Activated CD8-positive, alpha-beta memory T cell treated with anti-CD3 and anti-CD28 coated beads, Interleukin-2, amount 50 U/mL, for 4 hours (primary cell): ENCODE measurements at regions not wholly inside any gene's neighbourhood (a gene's known extent, or its start where the extent isn't known, plus 50 kb on each side); places are given as distances from the start of the nearest gene placed in this dataset.

Experiments used
- DNase-seq: peaks from one replicate; pipeline ENCODE4 v3.0.0-alpha.2; 2020

DNA sequence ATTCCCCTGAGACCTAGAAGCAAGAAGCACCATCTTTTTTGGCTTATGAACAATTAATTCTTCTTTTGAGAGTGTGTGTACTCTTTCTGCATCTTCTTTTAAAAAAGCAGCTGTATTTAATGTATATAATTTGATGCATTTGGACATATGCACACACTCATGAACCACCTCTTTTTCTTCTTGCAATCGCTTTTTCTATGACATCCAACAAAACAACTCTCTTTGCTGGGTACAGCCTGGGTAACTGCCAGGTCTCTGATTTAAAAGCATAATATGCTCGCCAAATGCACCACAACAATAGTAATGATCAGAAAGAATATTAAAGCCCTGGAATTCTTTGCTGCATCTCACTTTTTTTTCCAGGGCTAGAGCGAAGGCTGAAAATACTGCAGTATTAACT, 97.3 kb downstream of the HAPSTR1 start:
- no peak for DNase-seq

DNA sequence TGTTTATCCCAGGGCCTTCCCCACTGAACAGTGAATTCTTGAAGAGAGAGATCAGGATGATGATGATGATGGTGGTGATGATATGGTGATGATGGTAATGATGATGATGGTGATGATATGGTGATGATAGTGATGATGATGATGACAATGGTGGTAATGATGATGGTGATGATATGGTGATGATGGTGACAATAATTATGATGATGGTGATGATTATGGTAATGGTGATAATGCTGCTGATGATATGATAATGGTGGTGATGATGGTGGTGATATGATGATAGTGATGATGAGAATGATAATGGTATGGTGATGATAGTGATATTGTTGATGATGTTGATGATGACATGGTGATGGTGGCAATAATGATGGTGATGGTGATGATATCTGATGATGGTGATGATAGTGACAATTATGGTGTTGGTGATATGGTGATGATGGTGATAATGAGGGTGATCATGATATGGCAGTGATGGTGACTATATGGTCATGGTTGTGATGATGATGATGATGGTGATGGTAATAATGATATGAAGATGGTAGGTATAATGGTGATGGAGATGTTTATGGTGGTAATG, 99.9 kb downstream of the HAPSTR1 start:
- no peak for DNase-seq

DNA sequence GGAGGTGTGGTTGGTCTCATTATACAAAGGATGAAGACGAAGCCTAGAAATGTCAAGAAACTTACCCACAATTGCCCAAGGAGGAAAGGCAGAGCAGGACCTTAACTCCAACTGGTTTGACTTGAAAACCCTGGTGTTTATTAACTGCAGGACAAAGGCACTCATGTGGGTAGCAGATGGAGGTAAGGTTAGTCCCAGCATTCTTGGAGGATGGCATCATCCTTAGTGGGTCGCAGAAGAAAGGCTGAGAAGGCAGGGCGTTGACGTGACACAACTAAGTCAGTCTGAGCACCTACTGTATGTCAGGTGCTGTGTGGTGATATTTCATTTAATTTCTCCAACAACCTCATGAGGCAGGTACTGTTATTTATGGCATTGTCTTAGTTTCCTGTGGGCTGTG, 101.3 kb downstream of the HAPSTR1 start:
- no peak for DNase-seq

DNA sequence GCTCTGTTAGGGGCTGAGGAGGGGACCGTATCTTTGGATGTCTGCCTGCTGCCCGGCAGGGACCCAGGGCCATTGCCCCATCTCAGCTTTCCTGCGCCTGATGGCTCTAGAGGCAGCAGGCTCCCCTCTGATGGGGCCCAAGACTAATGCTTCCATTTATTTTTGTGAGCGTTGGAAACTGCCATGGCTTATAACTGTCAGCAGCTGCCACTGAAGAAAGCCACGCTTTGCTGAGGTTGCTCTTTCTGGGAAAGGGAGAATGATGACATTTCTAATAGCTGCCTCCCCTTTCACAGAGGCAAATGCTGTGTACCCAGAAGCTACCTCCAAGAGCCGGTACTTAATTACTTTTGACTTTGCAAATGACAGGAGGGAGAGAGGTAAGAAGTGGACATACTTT, 103.8 kb downstream of the HAPSTR1 start:
- no peak for DNase-seq

DNA sequence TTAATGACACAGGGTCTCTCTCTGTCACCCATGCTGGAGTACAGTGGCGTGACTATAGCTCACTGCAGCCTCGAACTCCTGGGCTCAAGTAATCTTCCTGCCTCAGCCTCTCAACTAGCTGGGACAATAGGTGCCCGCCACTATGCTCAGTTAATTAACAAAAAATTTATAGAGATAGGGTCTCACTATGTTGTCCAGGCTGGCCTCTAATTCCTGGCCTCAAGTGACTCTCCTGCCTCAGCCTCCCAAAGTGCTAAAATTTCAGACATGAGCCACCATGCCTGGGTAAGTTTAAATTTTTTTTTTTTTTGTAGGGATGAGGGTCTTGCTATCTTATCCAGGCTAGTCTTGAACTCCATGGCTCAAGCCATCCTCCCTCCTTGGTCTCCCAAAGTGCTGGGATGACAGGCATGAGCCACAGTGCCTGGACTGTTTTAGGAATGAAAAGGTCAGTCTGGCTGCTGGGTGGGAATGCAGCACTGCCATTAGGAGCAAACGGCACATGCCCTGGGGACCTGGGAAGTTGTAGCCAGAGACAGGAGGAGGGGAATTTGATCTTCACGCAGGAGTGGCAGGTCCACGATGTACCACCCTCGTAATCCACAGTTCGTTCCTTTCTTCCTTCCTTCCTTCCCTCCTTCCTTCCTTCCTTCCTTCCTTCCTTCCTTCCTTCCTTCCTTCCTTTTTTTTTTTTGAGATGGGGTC, 106.7 kb downstream of the HAPSTR1 start:
- no peak for DNase-seq

DNA sequence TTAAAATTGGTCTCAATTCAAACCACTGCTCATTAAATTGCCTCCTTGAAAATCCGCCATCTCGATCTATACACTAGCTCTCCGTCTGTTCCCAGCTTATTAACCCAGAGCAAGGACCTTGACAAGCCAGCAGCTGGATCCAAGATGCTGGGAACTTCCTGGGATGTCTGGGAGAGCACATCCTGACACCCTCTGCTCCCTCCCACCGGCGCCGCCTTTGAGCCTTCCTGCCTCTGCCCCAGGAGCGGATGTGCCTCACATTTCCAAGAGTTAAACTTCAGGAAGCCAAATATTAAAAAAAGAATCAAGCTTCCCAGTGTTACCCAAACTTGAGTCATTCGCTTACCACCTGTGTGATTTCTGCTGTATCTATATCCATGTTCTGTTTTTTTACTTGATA, 107.9 kb downstream of the HAPSTR1 start:
- DNase-seq, result no peak

DNA sequence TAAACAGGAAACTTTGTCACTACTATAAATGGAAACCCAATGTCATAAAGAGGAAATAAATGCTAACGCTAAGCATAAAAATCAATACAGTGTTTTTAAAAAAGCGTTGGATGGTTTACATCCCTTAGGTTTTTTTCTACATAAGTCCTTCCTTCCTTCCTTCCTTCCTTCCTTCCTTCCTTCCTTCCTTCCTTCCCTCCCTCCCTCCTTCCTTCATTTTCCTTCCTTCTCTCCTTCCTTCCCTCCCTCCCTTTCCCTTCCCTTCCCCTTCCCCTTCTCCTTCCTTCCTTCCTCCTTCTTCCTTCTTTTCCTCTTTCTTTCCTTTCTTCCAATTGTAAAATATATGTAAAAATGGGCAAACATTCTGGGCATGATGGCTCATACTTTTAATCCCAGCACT, 108.3 kb downstream of the HAPSTR1 start:
- no peak for DNase-seq

DNA sequence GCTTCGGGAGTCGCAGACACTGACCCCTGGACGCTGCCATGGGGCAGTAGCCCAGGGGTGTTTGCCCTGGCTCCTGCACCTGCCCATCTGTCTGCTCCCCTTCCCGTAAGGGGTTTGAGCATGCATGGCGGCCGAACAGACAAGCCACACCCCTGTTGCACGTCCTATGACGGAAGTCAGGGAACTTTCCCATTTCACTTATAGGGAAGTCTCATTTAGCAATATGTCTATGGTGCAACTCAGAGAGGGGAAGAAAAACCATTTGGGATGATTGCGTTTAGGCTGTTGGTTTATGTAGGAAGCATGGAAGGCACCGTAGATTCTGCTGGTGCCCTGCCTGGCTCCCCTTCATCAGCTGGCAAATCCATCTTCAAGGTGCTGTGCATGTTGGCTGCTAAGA, 112.5 kb downstream of the HAPSTR1 start:
- DNase-seq, result no peak

DNA sequence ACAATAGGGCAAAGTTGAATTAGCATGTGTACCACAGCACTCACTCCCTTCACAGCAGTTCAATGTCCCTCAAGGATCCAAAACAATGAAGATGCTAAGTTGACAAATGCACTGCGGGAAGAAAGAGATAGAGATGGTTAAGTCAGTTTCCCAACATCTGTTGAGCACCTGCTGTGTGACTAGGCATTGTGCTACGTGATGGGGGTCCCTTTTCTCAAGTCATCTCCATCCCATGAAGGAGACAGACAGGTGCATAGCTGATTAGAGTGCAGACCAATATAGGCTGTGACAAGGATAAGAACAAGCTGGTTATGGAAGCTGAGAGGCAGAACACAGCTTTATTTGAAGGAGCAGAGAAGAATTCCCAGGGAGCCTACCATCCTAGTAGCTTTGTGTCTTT, 114.2 kb downstream of the HAPSTR1 start:
- no peak for DNase-seq

DNA sequence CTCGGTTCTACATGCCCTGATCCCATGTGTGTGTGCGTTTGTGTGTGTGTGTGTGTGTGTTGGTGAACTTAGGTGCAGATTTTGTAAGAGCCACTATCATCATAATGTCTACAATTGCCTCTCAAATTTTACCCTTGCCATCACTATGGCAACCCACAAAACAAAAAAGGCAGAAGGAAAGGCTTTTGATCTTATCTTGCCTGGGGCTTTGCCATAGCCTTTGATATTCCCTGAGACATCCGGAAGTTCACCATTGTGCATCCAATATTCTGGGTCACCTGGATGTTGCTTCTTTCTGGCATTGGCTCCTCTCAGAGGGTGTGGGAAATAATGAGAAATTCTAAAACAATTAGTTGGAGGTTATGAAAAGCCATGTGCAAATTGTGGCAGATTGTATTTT, 114.7 kb downstream of the HAPSTR1 start:
- DNase-seq, result no peak

DNA sequence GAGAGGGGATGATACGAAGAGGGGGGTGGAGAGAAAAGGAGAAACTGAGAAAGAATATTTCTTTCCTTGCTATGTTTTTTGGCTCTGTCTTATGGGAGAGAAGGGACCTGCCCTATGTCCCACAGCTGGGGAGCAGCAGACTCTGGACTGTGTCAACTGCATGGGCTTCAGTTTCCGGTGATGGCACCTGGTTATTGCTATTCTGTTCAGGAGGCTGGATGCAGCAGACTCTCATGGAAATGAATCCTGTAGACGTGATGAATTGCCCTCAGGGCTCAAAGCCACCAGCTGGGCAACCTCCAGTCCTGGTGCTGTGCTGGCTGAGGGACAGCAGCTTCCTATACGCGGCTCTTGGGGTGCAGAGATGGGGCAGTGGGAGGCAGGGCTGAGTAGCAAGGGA, 121.2 kb downstream of the HAPSTR1 start:
- no peak for DNase-seq

DNA sequence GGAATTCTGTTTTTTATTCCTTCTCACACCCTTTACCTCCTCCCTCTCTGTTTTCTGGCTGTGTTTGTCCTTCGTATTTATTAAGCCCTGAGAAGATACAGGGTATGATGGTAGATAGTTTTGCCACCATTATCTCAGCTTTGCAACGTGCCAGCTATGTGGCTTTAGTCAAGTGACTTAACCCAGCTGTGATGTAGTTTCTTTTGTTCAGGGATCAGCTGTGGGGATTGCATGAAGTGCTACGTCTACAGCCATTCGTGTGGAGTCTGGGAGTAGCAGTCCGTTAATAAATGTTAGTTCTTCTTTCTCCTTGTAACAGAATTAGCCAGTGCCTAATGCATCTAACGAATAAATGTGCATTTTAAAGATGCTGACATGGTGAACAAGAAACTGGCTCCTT, 128.4 kb downstream of the HAPSTR1 start:
- no peak for DNase-seq

DNA sequence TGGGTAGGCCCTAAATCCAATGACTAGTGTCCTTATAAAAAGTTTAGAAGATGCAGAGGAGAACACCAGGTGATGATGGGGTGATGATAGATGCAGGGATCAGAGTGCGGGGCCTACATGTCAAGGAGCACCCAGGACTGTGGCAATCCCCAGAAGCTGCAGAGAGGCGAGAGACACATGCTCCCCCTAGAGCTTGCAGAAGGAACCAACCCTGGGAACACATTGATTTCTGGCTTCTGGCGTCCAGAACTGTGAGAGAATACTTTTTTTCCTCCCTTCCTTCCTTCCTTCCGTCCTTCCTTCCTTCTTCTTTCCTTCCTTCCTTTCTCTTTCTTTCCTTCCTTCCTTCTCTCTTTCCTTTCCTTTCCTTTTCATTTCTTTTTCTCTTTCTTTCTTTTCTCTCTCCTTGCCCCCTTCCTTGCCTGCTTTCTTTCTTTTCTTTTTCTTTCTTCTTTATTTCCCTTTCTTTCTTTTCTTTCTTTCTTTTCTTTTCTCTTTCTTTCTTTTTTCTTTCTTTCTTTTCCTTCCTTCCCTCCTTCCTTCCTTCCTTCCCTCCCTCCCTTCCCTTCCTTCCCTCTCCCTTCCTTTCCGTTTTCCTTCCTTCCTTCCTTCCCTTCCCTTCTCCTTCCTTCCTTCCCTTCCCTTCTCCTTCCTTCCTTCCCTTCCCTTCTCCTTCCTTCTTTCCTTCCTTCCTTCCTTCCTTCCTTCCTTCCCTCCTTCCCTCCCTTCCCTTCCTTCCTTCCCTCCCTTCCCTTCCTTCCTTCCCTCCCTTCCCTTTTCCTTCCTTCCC, 134.3 kb downstream of the HAPSTR1 start:
- no peak for DNase-seq

DNA sequence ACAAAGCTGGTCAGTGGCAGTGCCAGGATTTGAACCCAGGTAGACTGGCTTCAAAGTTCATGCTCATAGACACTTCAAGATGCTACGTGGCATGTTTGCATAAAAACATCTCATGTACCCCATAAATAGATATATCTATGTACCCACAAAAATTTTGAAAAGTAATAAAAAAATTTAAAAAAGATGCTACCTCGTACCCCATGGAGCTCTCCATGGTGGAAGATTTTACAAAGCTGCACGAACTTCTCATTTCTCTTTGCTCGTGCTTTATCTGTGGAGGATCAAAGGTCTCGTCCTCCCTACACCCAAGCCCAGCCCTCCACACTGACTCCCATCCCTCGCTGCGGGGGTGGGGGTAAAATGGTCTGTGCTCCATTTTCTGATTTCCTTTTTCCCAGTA, 135.5 kb downstream of the HAPSTR1 start:
- no peak for DNase-seq

DNA sequence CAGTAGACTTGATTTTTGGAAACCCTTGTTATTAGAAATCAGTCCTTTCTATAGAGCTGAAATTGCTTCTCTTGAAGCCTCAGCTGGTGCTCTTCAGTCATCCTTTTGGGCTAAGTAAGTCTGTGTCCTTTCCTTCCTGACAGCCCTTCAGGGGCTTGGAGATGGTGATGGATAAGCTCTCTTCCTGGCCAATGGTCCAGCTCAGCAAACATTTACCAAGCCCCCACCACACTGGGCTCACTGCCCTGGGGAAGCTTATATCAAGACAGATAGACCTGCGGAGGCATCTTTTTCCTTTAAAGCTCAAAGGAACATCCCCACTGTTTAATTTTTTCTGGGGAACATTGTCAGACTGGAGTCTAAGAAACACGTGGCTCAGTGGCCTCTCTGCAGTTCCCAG, 139.6 kb downstream of the HAPSTR1 start:
- DNase-seq, result no peak

DNA sequence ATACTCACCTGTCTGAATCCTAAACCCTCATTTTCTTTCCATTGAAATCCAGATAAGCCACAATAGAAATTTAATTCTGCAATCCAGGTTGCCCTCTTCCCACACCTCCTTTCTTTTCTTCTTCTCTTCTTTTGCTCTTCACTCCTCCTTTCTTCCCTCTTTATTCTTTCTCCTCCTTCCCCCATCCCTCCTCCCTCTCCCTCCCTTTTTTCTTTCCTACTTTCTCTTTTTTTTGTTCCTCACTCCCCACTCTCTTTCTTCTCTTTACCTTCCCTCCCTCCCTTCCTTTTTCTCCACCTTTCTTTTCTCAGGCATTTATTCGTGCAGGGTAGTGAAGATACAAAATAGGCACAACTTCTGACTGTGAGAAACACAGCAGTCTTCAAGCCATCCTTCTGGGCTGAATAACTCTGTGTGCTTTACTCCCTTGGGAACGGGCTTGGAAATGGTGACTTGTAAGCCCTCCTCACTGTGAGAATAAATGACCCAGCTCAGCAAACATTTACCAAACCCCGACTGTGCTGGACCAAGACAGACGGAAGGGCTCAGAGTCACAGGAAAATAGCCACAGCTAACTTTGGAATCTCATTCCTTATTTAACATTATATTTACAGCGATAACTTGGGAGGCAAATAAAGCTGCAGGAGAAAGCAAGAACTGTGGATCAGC, 140.8 kb downstream of the HAPSTR1 start:
- no peak for DNase-seq

DNA sequence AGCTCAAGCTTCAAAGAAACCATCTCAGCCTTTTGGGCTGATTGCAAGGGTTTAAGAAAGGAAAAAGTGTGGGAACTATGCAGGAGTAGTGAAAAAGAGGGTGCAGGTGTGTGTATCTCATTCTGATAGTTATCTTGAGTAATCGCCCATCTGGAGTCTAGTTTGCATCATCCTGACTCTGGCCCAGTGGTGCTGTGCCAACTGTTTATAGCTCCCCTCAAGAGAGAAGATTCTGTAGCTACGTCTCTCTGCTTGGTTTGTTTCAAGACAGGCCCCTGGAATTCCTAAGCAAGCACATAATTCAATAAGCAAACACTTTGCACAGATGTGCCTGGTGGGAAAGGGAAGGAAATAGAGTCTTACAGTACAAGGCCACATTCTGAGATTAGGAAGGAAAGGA, 144.4 kb downstream of the HAPSTR1 start:
- DNase-seq, result no peak

DNA sequence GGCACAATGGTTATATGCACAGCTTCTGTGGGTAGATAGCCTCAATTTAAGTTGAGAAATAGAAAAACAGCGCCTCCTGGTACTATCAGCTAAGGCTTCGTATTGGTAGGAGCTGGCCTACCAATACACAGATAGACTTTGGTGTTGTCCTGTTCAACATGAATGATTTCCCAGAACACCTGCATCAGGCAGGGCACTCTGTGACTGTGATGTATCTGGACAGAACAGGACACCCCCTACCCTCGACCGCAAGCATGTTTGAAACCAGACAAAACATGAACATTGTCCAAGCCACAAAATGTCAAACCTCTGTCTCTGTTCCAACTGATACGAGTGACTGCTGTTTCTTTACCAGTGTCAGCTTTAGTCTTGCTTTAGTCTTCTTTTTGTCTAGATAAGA, 144.9 kb downstream of the HAPSTR1 start:
- no peak for DNase-seq

DNA sequence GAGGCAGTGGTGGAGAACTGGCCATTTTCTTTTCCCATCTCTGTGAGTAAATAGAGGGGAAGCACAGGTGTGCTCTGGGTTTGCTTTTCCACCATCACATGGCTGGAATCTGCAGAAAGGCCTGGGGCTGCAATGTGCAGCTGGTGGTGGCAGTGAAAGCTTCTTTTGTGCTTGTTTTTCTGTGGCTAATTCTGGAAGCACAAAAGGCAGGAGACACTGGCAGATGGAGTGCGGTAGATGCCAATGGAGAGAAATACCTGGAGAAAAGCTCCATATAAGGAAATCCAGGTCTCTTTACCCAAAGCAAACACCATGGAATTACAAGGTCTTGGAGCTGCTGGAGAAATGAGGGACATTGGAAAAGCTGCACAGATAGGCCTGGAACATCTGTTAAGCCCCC, 146.9 kb downstream of the HAPSTR1 start:
- DNase-seq, result no peak

DNA sequence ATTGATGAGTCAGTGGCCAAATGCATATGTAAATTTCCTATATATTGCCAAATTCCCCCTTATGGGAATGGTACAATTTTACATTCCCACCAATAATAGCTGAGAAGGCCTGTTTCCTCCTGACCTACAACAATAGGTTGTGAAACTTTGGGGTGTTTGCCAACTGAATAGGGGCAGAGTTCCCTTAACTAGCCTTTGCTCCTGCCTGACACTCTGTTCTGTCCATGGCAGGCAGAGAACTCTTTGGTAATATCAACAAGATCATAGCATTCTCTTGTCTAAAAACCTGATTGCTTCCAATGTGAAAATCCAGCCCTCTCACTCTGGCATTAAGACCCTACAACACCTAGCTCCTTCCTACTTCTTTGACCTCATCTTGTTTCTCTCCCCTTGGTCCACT, 149.7 kb downstream of the HAPSTR1 start:
- no peak for DNase-seq

DNA sequence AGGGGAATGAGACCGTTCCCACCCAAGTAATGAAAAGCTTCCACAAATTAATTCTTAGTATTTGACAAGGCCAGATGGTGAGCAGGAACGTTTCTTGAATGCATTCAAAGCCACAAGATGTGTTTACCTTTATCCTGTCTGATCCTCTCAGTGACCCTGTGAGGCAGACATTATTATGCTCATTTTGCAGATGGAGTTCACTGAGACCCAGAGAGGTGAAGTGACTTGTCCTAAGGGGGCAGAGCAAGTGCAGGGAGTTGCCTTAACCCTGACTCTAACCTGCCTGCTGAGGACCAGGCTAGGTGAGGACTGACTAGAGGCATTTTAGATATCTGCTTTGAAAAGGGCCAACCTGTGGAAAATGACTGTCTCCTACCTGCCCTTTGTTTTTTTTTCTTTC, 156.7 kb downstream of the HAPSTR1 start:
- DNase-seq, result no peak

DNA sequence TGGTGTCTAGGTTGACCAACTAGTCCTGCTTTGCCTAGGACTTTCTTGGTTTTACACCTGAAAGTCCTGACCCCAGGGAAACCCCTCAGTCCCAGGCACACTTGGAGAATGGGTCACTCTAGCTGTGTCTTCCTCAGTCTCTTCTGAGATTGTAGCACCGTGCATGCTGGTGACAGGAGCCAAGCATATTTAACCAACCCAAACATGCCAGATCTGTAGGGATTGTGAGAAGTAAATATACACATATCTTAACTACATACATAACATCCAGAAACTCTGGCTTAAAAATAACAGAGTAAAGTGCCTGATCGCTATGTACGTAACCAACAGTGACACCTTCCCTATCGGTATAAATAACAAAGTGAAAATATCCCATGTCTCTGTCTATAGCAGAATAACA, 158.1 kb downstream of the HAPSTR1 start:
- DNase-seq, result no peak

DNA sequence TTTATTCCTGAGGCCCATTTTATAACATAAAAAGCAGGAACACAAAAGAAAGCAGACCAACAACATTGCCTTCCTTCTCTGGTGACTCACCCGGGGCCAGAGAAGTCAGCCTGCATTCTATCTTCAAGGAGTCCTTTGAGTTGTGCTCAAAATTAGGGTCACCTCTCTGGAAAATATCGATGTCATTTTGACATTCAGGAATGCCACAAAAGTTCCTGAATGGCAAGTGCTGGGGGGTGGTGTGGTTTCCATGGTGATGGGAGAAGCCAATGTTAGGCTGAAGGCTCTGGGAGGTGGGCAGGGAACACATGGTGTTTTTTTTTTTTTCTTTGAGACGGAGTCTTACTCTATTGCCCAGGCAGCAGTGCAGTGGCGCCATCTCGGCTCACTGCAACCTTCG, 159.6 kb downstream of the HAPSTR1 start:
- DNase-seq, result no peak

DNA sequence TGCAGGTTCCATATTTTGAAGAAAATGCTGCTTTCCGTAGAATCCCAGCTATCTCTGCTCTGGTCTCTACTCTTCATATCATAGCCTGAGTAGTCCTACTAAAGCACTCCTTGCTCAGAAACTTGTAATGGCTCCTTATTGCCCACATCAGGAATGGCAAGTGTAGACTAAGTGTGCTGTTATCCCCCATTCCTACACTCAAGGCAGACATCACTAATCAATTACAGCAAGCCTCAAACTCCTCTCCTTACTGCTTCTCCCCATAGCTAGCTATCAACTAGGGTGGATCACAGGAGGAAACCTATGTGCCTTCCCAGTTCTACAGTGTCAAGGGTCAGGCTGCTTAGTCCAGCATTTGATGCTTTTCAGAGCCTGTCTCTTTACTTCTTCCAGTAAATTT, 163.4 kb downstream of the HAPSTR1 start:
- DNase-seq, result no peak
